HEK293 (cell line): ENCODE measurements at regions not wholly inside any gene's neighbourhood (a gene's known extent, or its start where the extent isn't known, plus 50 kb on each side); places are given as distances from the start of the nearest gene placed in this dataset.

Experiments
- CTCF ChIA-PET: fragments of 350-600 bp; formaldehyde crosslinking; extraction: SDS; loops from one replicate; lab custom pipeline; 2021; ENCODE audit warnings: antibody characterized with exemption; lab: Yijun Ruan, JAX
- POLR2A ChIA-PET: fragments of 300-600 bp; formaldehyde crosslinking; extraction: SDS; loops from one replicate; lab custom pipeline; 2020; ENCODE audit warnings: antibody characterized with exemption, inconsistent platforms; lab: Yijun Ruan, JAX
- H3K27ac ChIP-seq: fragments of 200-500 bp; sonication (Bioruptor generic); 2 replicates; pipeline ENCODE4 v1.5.1; 2014; ENCODE audit warnings: low read depth, low read length, control low read depth, inconsistent platforms; ENCODE audit errors: extremely low read depth
- H3K36me3 ChIP-seq, 2 experiments: fragments of 200-500 bp in 1 of 2; sonication (Bioruptor generic) in 1 of 2; 1 replicate in 1 of 2; 2 replicates in 1 of 2; pipeline ENCODE4 v1.5.1; 2014 to 2017; ENCODE audit warnings: inconsistent platforms in 2 of 2, low read length in 2 of 2; ENCODE audit not compliant: control insufficient read depth in 2 of 2, insufficient read depth in 1 of 2
- H3K4me1 ChIP-seq: fragments of 200-500 bp; sonication (Bioruptor generic); 2 replicates; pipeline ENCODE4 v1.5.1; 2014; ENCODE audit warnings: mild to moderate bottlenecking, low read length, inconsistent platforms; ENCODE audit not compliant: control insufficient read depth, insufficient read depth
- H3K4me3 ChIP-seq: 2 replicates; pipeline ENCODE4 v1.5.1; 2011; ENCODE audit warnings: low read depth, mild to moderate bottlenecking, control low read depth, low read length, moderate library complexity
- H3K9me3 ChIP-seq: fragments of 200-500 bp; sonication (Bioruptor generic); 2 replicates; pipeline ENCODE4 v1.5.1; 2014; ENCODE audit warnings: low read depth, low read length, inconsistent platforms; ENCODE audit not compliant: control insufficient read depth, insufficient read depth
- BCL11A ChIP-seq: fragments of 450-650 bp; formaldehyde crosslinking; IDR thresholded peaks from 2 replicates; pipeline ENCODE4 v1.5.1; 2016; ENCODE audit warnings: low read depth, missing biosample characterization, missing genetic modification characterization
- GLI4 ChIP-seq: fragments of 450-650 bp; formaldehyde crosslinking; IDR thresholded peaks from 2 replicates; pipeline ENCODE4 v1.5.1; 2016; ENCODE audit warnings: missing biosample characterization, missing genetic modification characterization
- OVOL3 ChIP-seq: fragments of 450-650 bp; formaldehyde crosslinking; IDR thresholded peaks from 2 replicates; pipeline ENCODE4 v1.5.1; 2016; ENCODE audit warnings: missing biosample characterization, missing genetic modification characterization
- REPIN1 ChIP-seq: fragments of 450-650 bp; formaldehyde crosslinking; IDR thresholded peaks from 2 replicates; pipeline ENCODE4 v1.5.1; 2017; ENCODE audit warnings: missing biosample characterization, missing genetic modification characterization, low read depth
- SP3 ChIP-seq: fragments of 450-650 bp; formaldehyde crosslinking; IDR thresholded peaks from 2 replicates; pipeline ENCODE4 v1.5.1; 2016; ENCODE audit warnings: missing biosample characterization, missing genetic modification characterization
- ZBTB1 ChIP-seq: fragments of 450-650 bp; formaldehyde crosslinking; IDR thresholded peaks from 2 replicates; pipeline ENCODE4 v1.5.1; 2016; ENCODE audit warnings: missing biosample characterization, missing genetic modification characterization
- ZBTB20 ChIP-seq: fragments of 450-650 bp; formaldehyde crosslinking; IDR thresholded peaks from 2 replicates; pipeline ENCODE4 v1.5.1; 2016; ENCODE audit warnings: missing biosample characterization, missing genetic modification characterization
- ZFHX2 ChIP-seq: fragments of 450-650 bp; formaldehyde crosslinking; conservative IDR thresholded peaks from 2 replicates; pipeline ENCODE4 v1.5.1; 2016; ENCODE audit warnings: missing biosample characterization, missing genetic modification characterization
- ZFP3 ChIP-seq: fragments of 450-650 bp; formaldehyde crosslinking; IDR thresholded peaks from 2 replicates; pipeline ENCODE4 v1.5.1; 2016; ENCODE audit warnings: low read depth, missing biosample characterization, missing genetic modification characterization
- ZFP41 ChIP-seq: fragments of 450-650 bp; formaldehyde crosslinking; IDR thresholded peaks from 2 replicates; pipeline ENCODE4 v1.5.1; 2016; ENCODE audit warnings: missing biosample characterization, missing genetic modification characterization, borderline replicate concordance
- ZNF112 ChIP-seq: fragments of 450-650 bp; formaldehyde crosslinking; IDR thresholded peaks from 2 replicates; pipeline ENCODE4 v1.5.0; 2017; ENCODE audit warnings: missing biosample characterization, missing genetic modification characterization
- ZNF121 ChIP-seq: fragments of 450-650 bp; formaldehyde crosslinking; IDR thresholded peaks from 2 replicates; pipeline ENCODE4 v1.5.1; 2016; ENCODE audit warnings: missing biosample characterization, missing genetic modification characterization
- ZNF223 ChIP-seq: fragments of 450-650 bp; formaldehyde crosslinking; IDR thresholded peaks from 2 replicates; pipeline ENCODE4 v1.5.1; 2016; ENCODE audit warnings: missing biosample characterization, missing genetic modification characterization
- ZNF530 ChIP-seq: fragments of 450-650 bp; formaldehyde crosslinking; IDR thresholded peaks from 2 replicates; pipeline ENCODE4 v1.5.1; 2016; ENCODE audit warnings: low read depth, missing biosample characterization, missing genetic modification characterization
- ZNF544 ChIP-seq: fragments of 450-650 bp; formaldehyde crosslinking; IDR thresholded peaks from 2 replicates; pipeline ENCODE4 v1.5.0; 2017; ENCODE audit warnings: missing biosample characterization, missing genetic modification characterization
- ZNF560 ChIP-seq: fragments of 450-650 bp; formaldehyde crosslinking; IDR thresholded peaks from 2 replicates; pipeline ENCODE4 v1.5.1; 2017; ENCODE audit warnings: missing biosample characterization, missing genetic modification characterization, borderline replicate concordance
- ZNF626 ChIP-seq: fragments of 450-650 bp; sonication (Bioruptor Pico); formaldehyde crosslinking; IDR thresholded peaks from 2 replicates; pipeline ENCODE4 v1.5.1; 2018; ENCODE audit warnings: missing biosample characterization, missing genetic modification characterization, inconsistent platforms
- ZNF664 ChIP-seq: fragments of 450-650 bp; formaldehyde crosslinking; IDR thresholded peaks from 2 replicates; pipeline ENCODE4 v1.5.1; 2016; ENCODE audit warnings: missing biosample characterization, missing genetic modification characterization
- ZNF670 ChIP-seq: fragments of 450-650 bp; formaldehyde crosslinking; IDR thresholded peaks from 2 replicates; pipeline ENCODE4 v1.5.1; 2016; ENCODE audit warnings: missing biosample characterization, missing genetic modification characterization, low read depth
- ZNF776 ChIP-seq: fragments of 450-650 bp; formaldehyde crosslinking; IDR thresholded peaks from 2 replicates; pipeline ENCODE4 v1.5.0; 2017; ENCODE audit warnings: missing biosample characterization, missing genetic modification characterization, borderline replicate concordance
- ZXDB ChIP-seq: fragments of 450-650 bp; formaldehyde crosslinking; IDR thresholded peaks from 2 replicates; pipeline ENCODE4 v1.5.1; 2016; ENCODE audit warnings: missing biosample characterization, missing genetic modification characterization
- TF ChIP-seq, protein P1 (sequence below): fragments of 450-650 bp; formaldehyde crosslinking; IDR thresholded peaks from 2 replicates; pipeline ENCODE4 v1.5.1; 2016; ENCODE audit warnings: missing biosample characterization, missing genetic modification characterization
- TF ChIP-seq, protein P2 (sequence below): fragments of 450-650 bp; formaldehyde crosslinking; IDR thresholded peaks from 2 replicates; pipeline ENCODE4 v1.5.1; 2016; ENCODE audit warnings: missing biosample characterization, missing genetic modification characterization, borderline replicate concordance
- TF ChIP-seq, protein P3 (sequence below): sonication (generic); formaldehyde crosslinking; IDR thresholded peaks from 2 replicates; pipeline ENCODE4 v1.8.1; 2022; ENCODE audit warnings: mild to moderate bottlenecking, moderate library complexity, missing genetic modification reagents
- TF ChIP-seq, protein P4 (sequence below): fragments of 450-650 bp; formaldehyde crosslinking; IDR thresholded peaks from 2 replicates; pipeline ENCODE4 v1.5.1; 2016; ENCODE audit warnings: missing biosample characterization, missing genetic modification characterization

DNA sequence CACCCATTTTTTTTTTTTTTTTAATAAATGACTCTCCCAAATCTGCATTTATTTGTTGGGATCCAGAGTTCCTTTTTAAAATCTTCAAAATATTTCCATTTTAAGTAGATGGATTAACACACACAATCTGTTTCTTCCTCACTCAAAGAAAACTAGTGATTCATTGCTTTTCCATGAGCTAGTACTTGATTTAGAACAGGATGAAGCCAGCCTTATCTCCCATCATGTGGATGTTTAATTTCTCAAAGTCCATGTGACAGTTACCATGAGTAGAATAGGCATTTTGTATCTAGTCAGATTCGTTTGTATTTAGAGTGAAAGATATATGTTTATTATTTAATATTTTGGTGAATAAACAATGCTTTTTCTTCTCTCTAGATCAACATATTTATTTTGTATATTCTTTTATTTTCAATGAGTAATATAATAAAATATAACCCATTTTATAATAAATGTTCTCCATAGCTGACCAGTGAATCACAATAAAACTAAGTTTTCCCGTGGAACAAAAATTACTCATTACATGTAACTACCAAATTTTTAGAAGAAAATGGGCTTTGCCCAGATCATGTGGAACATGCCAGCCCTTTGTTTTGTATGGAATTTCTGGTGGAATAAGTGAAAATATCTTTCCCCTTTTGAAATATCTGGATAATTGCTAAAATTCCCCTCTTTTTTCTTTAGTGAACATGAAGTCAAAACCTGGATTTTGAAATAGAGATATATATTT is 54.9 kb upstream of the RPS23 start:
- Histone ChIP-seq H3K4me1 (no peaks in the 10 kb centered on the region), H3K9me3 (no peaks in the 10 kb centered on the region), H3K27ac (no peak overlapping the region), H3K36me3 (no peaks in the 10 kb centered on the region), H3K4me3 (no peak overlapping the region)
- TF ChIP-seq, protein P1, sequence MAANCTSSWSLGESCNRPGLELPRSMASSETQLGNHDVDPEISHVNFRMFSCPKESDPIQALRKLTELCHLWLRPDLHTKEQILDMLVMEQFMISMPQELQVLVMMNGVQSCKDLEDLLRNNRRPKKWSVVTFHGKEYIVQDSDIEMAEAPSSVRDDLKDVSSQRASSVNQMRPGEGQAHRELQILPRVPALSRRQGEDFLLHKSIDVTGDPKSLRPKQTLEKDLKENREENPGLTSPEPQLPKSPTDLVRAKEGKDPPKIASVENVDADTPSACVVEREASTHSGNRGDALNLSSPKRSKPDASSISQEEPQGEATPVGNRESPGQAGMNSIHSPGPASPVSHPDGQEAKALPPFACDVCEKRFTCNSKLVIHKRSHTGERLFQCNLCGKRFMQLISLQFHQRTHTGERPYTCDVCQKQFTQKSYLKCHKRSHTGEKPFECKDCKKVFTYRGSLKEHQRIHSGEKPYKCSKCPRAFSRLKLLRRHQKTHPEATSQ (tag by site-specific recombination), result no peak
- TF ChIP-seq ZXDB (tag by site-specific recombination), result no peak
- TF ChIP-seq ZFP3 (tag by site-specific recombination), result no peak
- no peak for TF ChIP-seq ZNF223 (tag by site-specific recombination)
- TF ChIP-seq, protein P2, sequence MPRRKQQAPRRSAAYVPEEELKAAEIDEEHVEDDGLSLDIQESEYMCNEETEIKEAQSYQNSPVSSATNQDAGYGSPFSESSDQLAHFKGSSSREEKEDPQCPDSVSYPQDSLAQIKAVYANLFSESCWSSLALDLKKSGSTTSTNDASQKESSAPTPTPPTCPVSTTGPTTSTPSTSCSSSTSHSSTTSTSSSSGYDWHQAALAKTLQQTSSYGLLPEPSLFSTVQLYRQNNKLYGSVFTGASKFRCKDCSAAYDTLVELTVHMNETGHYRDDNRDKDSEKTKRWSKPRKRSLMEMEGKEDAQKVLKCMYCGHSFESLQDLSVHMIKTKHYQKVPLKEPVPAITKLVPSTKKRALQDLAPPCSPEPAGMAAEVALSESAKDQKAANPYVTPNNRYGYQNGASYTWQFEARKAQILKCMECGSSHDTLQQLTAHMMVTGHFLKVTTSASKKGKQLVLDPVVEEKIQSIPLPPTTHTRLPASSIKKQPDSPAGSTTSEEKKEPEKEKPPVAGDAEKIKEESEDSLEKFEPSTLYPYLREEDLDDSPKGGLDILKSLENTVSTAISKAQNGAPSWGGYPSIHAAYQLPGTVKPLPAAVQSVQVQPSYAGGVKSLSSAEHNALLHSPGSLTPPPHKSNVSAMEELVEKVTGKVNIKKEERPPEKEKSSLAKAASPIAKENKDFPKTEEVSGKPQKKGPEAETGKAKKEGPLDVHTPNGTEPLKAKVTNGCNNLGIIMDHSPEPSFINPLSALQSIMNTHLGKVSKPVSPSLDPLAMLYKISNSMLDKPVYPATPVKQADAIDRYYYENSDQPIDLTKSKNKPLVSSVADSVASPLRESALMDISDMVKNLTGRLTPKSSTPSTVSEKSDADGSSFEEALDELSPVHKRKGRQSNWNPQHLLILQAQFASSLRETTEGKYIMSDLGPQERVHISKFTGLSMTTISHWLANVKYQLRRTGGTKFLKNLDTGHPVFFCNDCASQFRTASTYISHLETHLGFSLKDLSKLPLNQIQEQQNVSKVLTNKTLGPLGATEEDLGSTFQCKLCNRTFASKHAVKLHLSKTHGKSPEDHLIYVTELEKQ, result no peak
- TF ChIP-seq, protein P3, sequence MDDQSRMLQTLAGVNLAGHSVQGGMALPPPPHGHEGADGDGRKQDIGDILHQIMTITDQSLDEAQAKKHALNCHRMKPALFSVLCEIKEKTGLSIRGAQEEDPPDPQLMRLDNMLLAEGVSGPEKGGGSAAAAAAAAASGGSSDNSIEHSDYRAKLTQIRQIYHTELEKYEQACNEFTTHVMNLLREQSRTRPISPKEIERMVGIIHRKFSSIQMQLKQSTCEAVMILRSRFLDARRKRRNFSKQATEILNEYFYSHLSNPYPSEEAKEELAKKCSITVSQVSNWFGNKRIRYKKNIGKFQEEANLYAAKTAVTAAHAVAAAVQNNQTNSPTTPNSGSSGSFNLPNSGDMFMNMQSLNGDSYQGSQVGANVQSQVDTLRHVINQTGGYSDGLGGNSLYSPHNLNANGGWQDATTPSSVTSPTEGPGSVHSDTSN (CRISPR knock-in tag), result no peak
- TF ChIP-seq ZFHX2, result no peak
- no peak for TF ChIP-seq BCL11A
- TF ChIP-seq SP3 (tag by site-specific recombination), result no peak
- TF ChIP-seq OVOL3 (tag by site-specific recombination), result no peak
- TF ChIP-seq ZFP41, result no peak
- TF ChIP-seq ZNF544 (tag by site-specific recombination), result no peak
- TF ChIP-seq GLI4 (tag by site-specific recombination), result no peak
- TF ChIP-seq ZNF626 (tag by site-specific recombination), result no peak
- TF ChIP-seq ZNF776 (tag by site-specific recombination), result no peak
- TF ChIP-seq ZNF530 (tag by site-specific recombination), result no peak
- no peak for TF ChIP-seq REPIN1 (tag by site-specific recombination)
- TF ChIP-seq ZNF112 (tag by site-specific recombination), result no peak
- POLR2A ChIA-PET, result no interaction called here
- CTCF ChIA-PET, result interaction anchor here (0.6 to 1.8 kb wide), 4 partner anchors 17 to 1368 kb away, joined by 3 to 4 read pairs (median 4); no protein-coding TSS in a partner anchor

DNA sequence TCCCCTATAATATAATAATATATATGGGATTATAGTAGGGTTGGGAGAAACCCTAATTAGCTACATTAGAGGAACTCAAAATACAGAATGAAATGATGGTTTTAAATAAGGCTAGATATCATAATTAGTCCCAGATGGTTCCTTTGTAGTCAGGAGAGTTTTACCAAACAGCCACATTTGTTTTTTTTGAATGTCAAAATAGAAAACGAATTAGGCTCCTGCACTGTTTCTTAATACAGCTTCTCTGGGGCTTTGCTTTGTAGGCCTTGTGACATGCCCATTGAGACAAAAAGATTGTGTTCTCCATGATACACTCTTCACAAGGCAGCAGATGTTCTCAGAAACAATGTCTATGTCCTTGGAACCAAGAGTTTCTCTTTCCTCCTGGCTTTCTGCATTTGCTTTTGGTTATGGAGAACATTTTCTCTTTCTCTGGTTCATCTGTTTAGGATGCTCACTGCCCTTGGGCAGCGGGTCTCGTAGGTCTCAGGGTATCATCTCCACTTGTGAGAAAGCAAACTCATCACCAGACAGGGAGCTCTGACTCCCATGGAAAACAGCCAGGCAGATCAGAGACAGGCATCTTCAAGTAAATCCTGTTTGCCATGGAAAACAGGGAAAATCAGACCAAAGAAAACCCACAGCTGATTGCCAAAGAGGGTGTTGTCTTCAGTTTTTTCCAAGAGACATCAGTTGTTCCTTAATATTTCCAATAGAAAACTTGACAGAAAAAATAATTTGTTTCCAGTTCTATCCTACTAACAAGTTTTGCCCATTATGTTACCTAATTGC is 54.1 kb upstream of the RPS23 start:
- Histone ChIP-seq H3K4me1 (no peaks in the 10 kb centered on the region), H3K4me3 (no peak overlapping the region), H3K27ac (no peak overlapping the region), H3K9me3 (no peaks in the 10 kb centered on the region), H3K36me3 (no peaks in the 10 kb centered on the region)
- ChIA-PET POLR2A (no interaction called here), CTCF (interaction anchor here (0.7 to 1.8 kb wide), 2 partner anchors 17 to 37 kb away, joined by 4 read pairs; no protein-coding TSS in a partner anchor)
- TF ChIP-seq ZFP3 (tag by site-specific recombination) (no peak), ZNF121 (tag by site-specific recombination) (no peak), ZNF670 (tag by site-specific recombination) (no peak), ZBTB20 (tag by site-specific recombination) (no peak), ZBTB1 (tag by site-specific recombination) (no peak), ZNF664 (no peak), ZNF560 (tag by site-specific recombination) (no peak)
- TF ChIP-seq, protein P4, sequence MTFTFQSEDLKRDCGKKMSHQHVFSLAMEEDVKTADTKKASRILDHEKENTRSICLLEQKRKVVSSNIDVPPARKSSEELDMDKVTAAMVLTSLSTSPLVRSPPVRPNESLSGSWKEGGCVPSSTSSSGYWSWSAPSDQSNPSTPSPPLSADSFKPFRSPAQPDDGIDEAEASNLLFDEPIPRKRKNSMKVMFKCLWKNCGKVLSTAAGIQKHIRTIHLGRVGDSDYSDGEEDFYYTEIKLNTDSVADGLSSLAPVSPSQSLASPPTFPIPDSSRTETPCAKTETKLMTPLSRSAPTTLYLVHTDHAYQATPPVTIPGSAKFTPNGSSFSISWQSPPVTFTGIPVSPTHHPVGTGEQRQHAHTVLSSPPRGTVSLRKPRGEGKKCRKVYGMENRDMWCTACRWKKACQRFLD, result no peak
